Right cardiac atrium (tissue), 5 donors: ENCODE measurements at regions not wholly inside any gene's neighbourhood (a gene's known extent, or its start where the extent isn't known, plus 50 kb on each side); places are given as distances from the start of the nearest gene placed in this dataset.
"Not testable (repeated sequence)": the region's sequence is repeated elsewhere in the genome, so short reads cannot be mapped to it uniquely, and the experiment has no call there.

Experiments
- ATAC-seq, 2 donors: fragments of 200-7000 bp; cut with Tn5 transposase; one replicate each; pipeline versions ENCODE4 v1.8.0 to v1.9.1; 2020; ENCODE audit warnings: moderate library complexity in 2 of 2, mild to moderate bottlenecking in 1 of 2
- DNase-seq, 3 donors: peaks; one replicate each; pipeline ENCODE4 v3.0.0-alpha.2; 2020
- H3K27ac ChIP-seq: one replicate; pipeline ENCODE4 v1.5.1; 2013; ENCODE audit warnings: mild to moderate bottlenecking, low read length, control low read depth, moderate library complexity
- H3K27me3 ChIP-seq: one replicate; pipeline ENCODE4 v1.6.1; 2013; ENCODE audit not compliant: control insufficient read depth, insufficient read depth
- H3K4me1 ChIP-seq: one replicate; pipeline ENCODE4 v1.6.1; 2013; ENCODE audit warnings: low read length; ENCODE audit not compliant: control insufficient read depth, insufficient read depth
- H3K4me3 ChIP-seq: one replicate; pipeline ENCODE4 v1.5.1; 2013; ENCODE audit warnings: low read length, control low read depth
- H3K9me3 ChIP-seq: one replicate; pipeline ENCODE4 v1.6.1; 2013; ENCODE audit warnings: low read length; ENCODE audit not compliant: control insufficient read depth
- WGBS: extraction: QIAGEN DNeasy Blood & Tissue Kit; methylation state at CpG from one replicate; pipeline ENCODE4 v1.1.7; 2013; 5-methylcytosine and 5-hydroxymethylcytosine counted together
- intact Hi-C, 4 donors: fragments of 100-400 bp; cut with DNase I; formaldehyde crosslinking; loops; one replicate each; pipeline versions ENCODE4 v1.11.0 to v1.14.0; 2022 to 2023
- donor health status: healthy with polysubstance abuse.
- donor health status: DM: no; HTN: yes; CAD: no.
- donor health status: DM: no; HTN: no; CAD: no.
- donor health status: DM: no; HTN: yes; CAD: no; lungs with severe emphysema.
- donor health status: DM: yes; HTN: yes; CAD: no.

DNA sequence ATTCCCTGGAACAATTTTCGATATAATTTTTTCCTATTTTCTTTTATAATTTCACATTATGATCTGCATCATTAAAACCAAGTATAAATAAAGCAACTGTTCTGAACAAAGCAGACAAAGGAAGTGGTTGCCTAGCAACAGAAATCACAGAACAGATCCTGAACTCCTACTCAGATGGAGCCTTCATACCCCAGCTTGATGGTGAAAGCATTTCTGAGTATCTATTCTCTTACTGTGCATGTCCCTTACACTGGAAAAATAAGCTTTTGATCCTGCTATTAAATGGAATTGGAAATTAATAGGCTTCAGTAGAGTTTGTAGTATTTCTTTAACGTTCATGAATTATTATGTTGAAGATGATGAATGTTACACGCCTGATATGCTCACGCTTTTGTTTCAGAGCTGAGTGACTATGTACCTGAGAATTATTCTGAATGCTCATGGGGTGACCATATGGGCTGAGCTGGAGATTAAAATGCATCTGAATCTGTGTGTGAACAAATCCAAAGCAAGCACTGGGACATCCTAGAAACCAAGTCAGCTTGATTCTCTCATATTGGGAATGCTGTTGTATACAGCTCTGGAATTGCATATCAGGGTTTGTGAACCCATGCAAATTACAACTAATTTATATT lies 254.0 kb downstream of the KCNJ3 start:
- ATAC-seq (no peak), DNase-seq (no peak)
- Histone ChIP-seq H3K27me3 (no peaks in the 10 kb centered on the region), H3K9me3 (no peaks in the 10 kb centered on the region), H3K4me3 (no peak overlapping the region), H3K4me1 (no peaks in the 10 kb centered on the region), H3K27ac (no peak overlapping the region)
- 60% methylated on average over 4 of the region's 4 CpGs for WGBS
- intact Hi-C loops = no loop called here

DNA sequence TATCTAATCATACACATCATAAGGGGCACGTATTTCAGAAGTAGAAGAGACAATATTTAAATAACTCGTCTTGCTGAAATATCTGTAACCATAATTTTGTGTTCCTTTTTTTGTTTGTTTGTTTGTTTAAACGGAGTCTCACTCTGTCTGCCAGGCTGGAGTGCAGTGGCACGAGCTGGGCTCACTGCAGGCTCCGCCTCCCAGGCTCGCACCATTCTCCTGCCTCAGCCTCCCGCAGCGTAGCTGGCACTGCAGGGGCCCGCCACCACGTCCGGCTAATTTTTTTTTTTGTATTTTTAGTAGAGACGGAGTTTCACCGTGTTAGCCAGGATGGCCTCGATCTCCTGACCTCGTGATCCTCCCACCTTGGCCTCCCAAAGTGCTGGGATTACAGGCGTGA lies 248.9 kb downstream of the KCNJ3 start:
- 92% methylated on average over 16 of the region's 16 CpGs for WGBS
- H3K4me3 ChIP-seq, H3K9me3 ChIP-seq, H3K4me1 ChIP-seq, ATAC-seq, intact Hi-C loops, H3K27ac ChIP-seq, H3K27me3 ChIP-seq, DNase-seq: not testable (repeated sequence)

DNA sequence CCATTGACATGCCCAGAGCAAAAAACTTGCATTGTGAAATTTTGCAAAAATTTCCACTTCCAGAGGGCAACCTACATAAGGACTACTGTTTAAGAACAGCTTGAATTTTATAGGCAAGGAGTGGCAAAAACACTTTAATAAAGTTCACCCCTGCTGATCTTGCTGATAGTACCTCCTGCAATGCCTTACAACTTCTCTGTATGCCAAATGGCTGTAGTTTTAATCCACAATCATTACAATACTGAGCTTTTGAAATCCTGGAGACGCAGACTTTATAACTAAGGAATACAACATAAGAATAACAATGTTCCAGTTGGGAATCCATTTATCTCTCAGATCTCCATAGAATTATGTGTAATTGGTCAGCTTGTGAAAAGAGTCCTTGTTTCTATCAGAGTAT lies 247.5 kb downstream of the KCNJ3 start:
- intact Hi-C loops = no loop called here
- Histone ChIP-seq H3K27me3 (no peaks in the 10 kb centered on the region), H3K27ac (no peak overlapping the region), H3K4me1 (no peaks in the 10 kb centered on the region), H3K4me3 (no peak overlapping the region), H3K9me3 (no peaks in the 10 kb centered on the region)
- WGBS = 88% methylated on average over 1 of the region's 1 CpG
- DNase-seq = no peak
- no peak for ATAC-seq

DNA sequence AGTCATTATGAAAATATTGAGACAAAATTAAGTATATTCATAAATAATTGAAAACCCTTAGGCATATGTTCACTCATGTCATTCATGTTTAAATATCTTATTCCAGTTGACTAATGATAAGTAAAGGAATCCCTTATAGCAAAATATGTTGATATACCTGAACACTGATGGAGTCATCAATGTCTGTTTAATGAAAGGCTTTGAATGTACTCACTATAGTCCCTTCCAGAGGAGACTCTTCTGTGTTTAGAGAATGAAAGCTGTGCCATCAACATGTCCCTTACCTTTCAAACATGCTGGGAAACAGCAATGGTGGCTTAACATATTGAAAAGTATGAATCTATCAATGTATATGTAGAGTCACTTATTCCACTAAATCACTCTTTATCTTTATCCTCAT lies 242.9 kb downstream of the KCNJ3 start:
- Histone ChIP-seq H3K4me1 (no peaks in the 10 kb centered on the region), H3K27me3 (no peaks in the 10 kb centered on the region), H3K4me3 (no peak overlapping the region), H3K9me3 (no peaks in the 10 kb centered on the region), H3K27ac (no peak overlapping the region)
- ATAC-seq = no peak
- no peak for DNase-seq
- intact Hi-C loops = no loop called here

DNA sequence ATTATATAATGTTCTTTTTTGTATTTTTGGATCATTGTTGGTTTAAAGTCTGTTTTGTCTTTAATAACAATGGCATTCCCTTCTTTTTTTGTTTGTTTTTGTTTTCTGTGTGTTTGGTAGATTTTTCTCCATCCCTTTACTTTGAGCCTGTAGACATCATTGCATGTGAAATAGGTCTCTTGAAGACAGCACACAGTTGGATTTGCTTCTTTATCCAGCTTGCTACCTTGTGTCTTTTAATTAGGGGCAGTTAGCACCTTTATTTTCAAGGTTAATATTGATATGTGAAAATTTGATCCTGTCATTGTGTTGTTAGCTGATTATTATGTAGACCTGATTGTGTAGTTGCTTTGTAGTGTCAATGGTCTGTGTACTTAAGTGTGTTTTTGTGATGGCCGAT lies 235.7 kb downstream of the KCNJ3 start:
- no peak overlapping the region for H3K27ac ChIP-seq
- DNase-seq (no peak), ATAC-seq (no peak)
- no peaks in the 10 kb centered on the region for H3K9me3 ChIP-seq
- WGBS = 85% methylated on average over 1 of the region's 1 CpG
- no peaks in the 10 kb centered on the region for H3K4me1 ChIP-seq
- no peaks in the 10 kb centered on the region for H3K27me3 ChIP-seq
- intact Hi-C loops = no loop called here
- H3K4me3 ChIP-seq = no peak overlapping the region

DNA sequence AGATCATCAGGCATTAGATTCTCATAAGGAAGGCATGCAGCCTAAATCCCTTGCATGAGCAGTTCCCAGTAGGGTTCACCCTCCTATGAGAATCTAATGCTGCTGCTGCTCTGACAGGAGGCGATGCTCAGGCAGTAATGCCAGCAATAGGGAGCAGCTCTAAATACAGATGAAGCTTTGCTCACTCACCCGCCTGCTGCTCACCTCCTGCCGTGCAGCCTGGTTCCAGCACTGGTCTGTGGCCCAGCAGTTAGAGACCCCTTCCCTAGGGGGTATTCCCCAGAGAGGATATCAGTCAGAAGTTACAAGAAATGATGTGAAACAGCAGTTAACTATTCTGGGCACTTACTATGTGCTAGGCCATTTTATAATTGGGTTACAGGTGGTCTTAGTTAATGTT lies 226.0 kb downstream of the KCNJ3 start:
- intact Hi-C loops = no loop called here
- Histone ChIP-seq H3K4me3 (no peak overlapping the region), H3K27ac (no peak overlapping the region), H3K9me3 (no peaks in the 10 kb centered on the region), H3K27me3 (no peaks in the 10 kb centered on the region), H3K4me1 (no peaks in the 10 kb centered on the region)
- ATAC-seq (no peak), DNase-seq (no peak)
- 87% methylated on average over 3 of the region's 3 CpGs for WGBS

DNA sequence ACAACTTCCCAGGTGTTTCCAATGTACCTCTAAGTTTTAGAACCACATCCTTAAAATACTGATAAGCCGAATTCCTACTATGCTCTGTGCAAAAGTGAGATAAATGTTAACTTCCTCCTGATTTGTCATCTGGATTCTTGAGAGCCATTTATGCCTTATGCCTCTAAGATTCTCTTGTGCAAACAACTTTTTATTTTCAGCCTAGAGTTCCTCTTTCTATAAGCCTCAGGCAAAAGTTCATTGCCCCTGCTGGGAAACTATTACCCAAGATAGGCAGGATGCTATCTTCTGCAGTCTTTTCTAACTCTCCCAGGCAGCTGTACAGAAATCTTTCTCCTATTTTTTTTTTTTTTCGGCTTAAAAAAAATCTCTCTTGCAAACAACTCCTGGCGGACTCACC lies 216.1 kb downstream of the KCNJ3 start:
- intact Hi-C loops = no loop called here
- Histone ChIP-seq H3K27ac (no peak overlapping the region), H3K4me1 (no peaks in the 10 kb centered on the region), H3K4me3 (no peak overlapping the region), H3K27me3 (no peaks in the 10 kb centered on the region), H3K9me3 (no peaks in the 10 kb centered on the region)
- ATAC-seq (no peak), DNase-seq (no peak)
- WGBS = 42% methylated on average over 3 of the region's 3 CpGs

DNA sequence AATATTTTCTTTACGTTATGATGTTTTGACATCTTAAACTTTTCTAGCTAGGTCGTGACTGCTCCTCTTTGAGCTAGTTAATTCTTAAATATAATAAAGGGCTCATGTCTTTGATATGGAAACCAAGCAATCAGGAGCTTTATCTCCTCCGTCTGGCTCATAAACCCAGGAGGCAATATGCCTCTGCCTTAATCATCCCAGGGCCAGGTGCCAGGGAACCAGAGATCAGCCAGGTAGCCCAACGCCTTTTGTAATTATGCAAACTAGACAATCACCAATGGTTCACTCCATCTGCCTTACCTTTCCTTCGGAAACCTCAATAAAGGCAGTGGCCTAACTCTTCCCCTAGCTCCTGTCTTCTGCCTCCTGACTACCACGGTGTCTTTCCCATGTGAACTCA lies 213.7 kb downstream of the KCNJ3 start:
- DNase-seq (no peak), ATAC-seq (no peak)
- no peaks in the 10 kb centered on the region for H3K4me1 ChIP-seq
- intact Hi-C loops = no loop called here
- no peak overlapping the region for H3K27ac ChIP-seq
- H3K4me3 ChIP-seq = no peak overlapping the region
- no peaks in the 10 kb centered on the region for H3K27me3 ChIP-seq
- 88% methylated on average over 6 of the region's 6 CpGs for WGBS
- H3K9me3 ChIP-seq = no peaks in the 10 kb centered on the region

DNA sequence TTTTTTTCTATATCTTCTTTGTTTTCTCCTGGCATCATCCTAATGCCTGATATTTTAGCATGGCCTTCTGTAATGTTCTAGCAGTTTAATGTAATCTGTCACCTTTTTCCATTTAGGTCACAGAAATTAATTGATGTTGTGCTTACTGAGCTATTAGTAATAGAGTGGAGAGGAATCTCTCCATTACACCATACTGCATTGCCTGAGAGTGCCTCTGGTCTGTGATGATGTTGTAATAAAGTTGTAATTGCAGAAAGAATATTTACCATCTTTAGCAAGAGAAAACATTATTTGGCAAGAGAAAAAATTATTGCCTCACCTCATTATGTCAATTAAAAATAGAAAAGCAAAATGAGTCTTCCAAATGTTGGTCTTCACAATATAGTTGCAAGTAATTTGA lies 213.2 kb downstream of the KCNJ3 start:
- Histone ChIP-seq H3K27ac (no peak overlapping the region), H3K27me3 (no peaks in the 10 kb centered on the region), H3K9me3 (no peaks in the 10 kb centered on the region), H3K4me3 (no peak overlapping the region), H3K4me1 (no peaks in the 10 kb centered on the region)
- intact Hi-C loops = no loop called here
- DNase-seq (no peak), ATAC-seq (no peak)

DNA sequence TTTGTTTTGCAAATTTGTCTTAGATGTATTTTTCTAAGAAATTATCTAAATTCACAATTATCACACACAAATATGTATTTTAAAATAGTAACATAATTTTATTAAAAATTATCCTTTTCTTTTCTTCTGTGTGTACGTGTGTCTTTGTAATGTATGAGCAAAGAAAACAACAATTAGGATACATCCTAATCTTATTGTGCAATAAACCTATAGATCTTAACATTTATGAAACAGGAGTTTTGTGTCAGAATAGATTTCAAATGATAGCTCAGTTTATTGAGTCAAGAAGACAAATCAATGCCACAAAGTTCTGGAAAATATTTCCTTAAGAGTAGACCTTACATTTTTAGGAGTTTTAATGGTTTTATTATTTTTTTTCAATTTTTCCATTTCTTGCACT lies 212.2 kb downstream of the KCNJ3 start:
- H3K27ac ChIP-seq = no peak overlapping the region
- no peaks in the 10 kb centered on the region for H3K27me3 ChIP-seq
- intact Hi-C loops = no loop called here
- no peak overlapping the region for H3K4me3 ChIP-seq
- no peaks in the 10 kb centered on the region for H3K9me3 ChIP-seq
- DNase-seq (no peak), ATAC-seq (no peak)
- H3K4me1 ChIP-seq = no peaks in the 10 kb centered on the region
- WGBS = 89% methylated on average over 1 of the region's 1 CpG

DNA sequence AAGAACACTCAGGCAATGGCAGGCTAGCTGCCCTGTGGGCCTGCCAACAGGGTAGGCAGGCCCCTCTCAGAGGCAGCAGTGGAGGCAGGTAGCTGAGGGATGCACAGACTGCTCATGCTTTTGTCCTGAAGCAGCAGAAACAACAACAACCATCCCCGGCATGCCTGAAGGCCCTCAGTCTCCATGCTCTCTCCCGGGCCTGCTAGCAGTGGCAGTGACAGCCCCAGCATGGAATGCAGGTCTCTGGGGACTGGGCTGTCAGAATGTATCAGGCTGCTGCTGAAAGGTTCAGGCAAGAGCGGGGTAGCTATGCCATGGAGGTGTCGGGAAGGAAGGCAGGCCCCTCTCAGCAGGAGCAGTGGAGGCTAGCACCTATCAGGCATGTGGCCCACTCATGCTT lies 209.8 kb downstream of the KCNJ3 start:
- H3K9me3 ChIP-seq = no peaks in the 10 kb centered on the region
- no peaks in the 10 kb centered on the region for H3K4me1 ChIP-seq
- no peaks in the 10 kb centered on the region for H3K27me3 ChIP-seq
- DNase-seq (no peak), ATAC-seq (peak in 1 of 2 donors; percentile 19)
- no peak overlapping the region for H3K4me3 ChIP-seq
- no peak overlapping the region for H3K27ac ChIP-seq
- intact Hi-C loops = no loop called here
- WGBS = 68% methylated on average over 4 of the region's 4 CpGs
